ENCODE measurements at regions not wholly inside any gene's neighbourhood (a gene's known extent, or its start where the extent isn't known, plus 50 kb on each side); places are given as distances from the start of the nearest gene placed in this dataset.

DNA sequence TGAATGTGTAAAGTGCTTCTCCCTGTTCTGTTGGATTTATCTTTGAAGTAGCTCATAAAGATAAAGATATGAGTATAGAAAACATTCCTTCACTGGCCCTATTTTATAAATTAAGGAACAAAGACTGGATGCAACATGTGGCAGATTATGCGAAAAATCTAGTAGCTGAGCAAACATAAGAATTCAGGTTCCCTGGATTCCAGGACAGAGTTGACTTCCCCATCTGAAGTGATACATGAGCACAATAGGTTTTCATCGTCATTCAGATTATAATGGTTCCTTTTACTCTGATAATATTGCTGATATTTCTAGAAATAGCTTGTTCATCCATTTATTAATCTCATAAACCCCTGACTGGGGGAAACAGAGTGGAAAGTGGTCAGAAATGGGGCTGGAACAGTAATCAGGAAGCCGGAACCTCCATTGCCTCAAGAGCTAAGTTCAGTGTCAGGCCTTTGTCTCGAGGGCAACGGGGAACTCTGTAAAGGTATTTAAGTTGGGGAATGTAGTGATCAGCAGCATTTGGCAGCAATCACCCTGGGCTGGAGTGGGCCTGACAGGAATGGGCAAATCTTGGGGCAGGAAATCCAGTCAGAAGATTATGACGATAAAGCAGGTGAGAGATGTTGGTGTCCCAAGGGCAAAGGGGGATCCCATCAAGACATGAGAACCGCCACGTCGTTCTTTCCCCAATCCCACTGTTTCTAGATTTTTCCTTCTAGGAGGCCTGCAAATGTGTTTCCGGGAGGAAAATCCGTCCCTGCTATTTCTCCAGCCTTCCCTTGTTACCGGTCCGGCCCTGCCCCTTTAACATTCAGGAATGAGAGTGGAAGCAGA lies 232.5 kb upstream of the SERP2 start:
- no peaks in the 10 kb centered on the region for H3K9me3 ChIP-seq (ENCODE audit: control insufficient read depth in 4 of 4, insufficient read depth in 3 of 4, low read length in 3 of 4)
- ATAC-seq (ENCODE audit: insufficient read depth, low FRiP score) (no peak), DNase-seq (peak in 2 of 3 donors; percentile 47 to 54)
- H3K9ac ChIP-seq (ENCODE audit: insufficient read depth in 1 of 2, low read length in 2 of 2) = peak overlapping the region; percentile 91 to 98
- no peaks in the 10 kb centered on the region for H3K36me3 ChIP-seq (ENCODE audit: control insufficient read depth in 4 of 4, insufficient read depth in 4 of 4, low read length in 4 of 4)
- peak overlapping the region; percentile 33 for H3K4me3 ChIP-seq
- H3K4me1 ChIP-seq (ENCODE audit: control insufficient read depth in 5 of 5, insufficient read depth in 5 of 5, low read length in 5 of 5) = peaks cover 0 to 18% (median 2%) of the 10 kb centered on the region in 5 donors
- no peaks in the 10 kb centered on the region for H3K27me3 ChIP-seq (ENCODE audit: control insufficient read depth in 3 of 3, insufficient read depth in 3 of 3, low read length in 2 of 3)
- WGBS, 2 donors = 29 to 33% methylated on average over 13 of the region's 13 CpGs
- H3K27ac ChIP-seq (ENCODE audit: low read depth in 1 of 2, low read length in 1 of 2) = peak overlapping the region; percentile 95 to 98
- TF ChIP-seq, protein P1, sequence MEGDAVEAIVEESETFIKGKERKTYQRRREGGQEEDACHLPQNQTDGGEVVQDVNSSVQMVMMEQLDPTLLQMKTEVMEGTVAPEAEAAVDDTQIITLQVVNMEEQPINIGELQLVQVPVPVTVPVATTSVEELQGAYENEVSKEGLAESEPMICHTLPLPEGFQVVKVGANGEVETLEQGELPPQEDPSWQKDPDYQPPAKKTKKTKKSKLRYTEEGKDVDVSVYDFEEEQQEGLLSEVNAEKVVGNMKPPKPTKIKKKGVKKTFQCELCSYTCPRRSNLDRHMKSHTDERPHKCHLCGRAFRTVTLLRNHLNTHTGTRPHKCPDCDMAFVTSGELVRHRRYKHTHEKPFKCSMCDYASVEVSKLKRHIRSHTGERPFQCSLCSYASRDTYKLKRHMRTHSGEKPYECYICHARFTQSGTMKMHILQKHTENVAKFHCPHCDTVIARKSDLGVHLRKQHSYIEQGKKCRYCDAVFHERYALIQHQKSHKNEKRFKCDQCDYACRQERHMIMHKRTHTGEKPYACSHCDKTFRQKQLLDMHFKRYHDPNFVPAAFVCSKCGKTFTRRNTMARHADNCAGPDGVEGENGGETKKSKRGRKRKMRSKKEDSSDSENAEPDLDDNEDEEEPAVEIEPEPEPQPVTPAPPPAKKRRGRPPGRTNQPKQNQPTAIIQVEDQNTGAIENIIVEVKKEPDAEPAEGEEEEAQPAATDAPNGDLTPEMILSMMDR (IDR thresholded peaks at IDR 0.05; ENCODE audit: control extremely low read depth, extremely low read depth) = no peak

DNA sequence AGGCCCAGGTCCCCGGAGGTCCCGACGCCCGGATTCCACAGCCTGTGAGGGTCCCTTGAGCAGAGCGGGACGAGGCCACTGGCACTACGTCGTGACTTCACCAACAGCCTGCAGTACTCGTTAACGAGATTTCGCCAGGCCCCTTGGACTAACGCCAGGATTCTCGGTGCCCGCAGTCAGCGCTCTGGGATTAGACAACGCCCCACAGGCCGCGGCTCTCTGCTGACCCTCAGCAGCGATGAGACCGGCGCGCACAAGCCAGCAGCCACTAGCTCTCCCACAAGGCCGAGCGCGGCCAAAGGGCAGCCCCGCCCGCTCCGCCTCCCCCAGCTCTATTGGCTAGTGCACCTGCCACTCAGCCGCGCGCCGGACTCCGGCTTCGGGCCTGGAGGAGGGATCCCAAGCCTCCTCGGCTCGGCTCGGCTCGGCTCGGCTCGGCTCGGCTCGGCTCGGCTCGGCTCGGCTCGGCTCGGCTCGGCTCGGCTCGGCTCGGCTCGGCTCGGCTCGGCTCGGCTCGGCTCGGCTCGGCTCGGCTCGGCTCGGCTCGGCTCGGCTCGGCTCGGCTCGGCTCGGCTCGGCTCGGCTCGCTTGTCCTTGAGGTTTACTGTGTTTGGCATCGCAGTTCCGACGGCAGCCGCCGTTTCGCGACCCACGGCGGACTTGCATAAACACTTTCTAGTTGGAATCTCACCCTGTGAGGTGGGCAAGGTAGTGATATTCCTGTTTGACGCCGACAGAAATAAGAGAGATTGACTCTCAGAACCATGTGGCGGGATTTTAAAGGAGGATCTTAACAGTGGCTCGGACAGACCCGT lies 231.7 kb upstream of the SERP2 start:
- 0 to 1% methylated on average over 54 to 82 of the region's 84 CpGs for WGBS, 2 donors
- peak; percentile 99 for ATAC-seq (ENCODE audit: insufficient read depth, low FRiP score)
- no peaks in the 10 kb centered on the region for H3K9me3 ChIP-seq (ENCODE audit: control insufficient read depth in 4 of 4, insufficient read depth in 3 of 4, low read length in 3 of 4)
- H3K36me3 ChIP-seq (ENCODE audit: control insufficient read depth in 4 of 4, insufficient read depth in 4 of 4, low read length in 4 of 4) = no peaks in the 10 kb centered on the region
- TF ChIP-seq, protein P1 (IDR thresholded peaks at IDR 0.05; ENCODE audit: control extremely low read depth, extremely low read depth) = no peak
- H3K27me3 ChIP-seq (ENCODE audit: control insufficient read depth in 3 of 3, insufficient read depth in 3 of 3, low read length in 2 of 3) = no peaks in the 10 kb centered on the region
- peak overlapping the region; percentile 95 to 98 for H3K27ac ChIP-seq (ENCODE audit: low read depth in 1 of 2, low read length in 1 of 2)
- peak; percentile 97 to 99 (median 97) for DNase-seq
- peak overlapping the region; percentile 34 for H3K4me3 ChIP-seq
- H3K9ac ChIP-seq (ENCODE audit: insufficient read depth in 1 of 2, low read length in 2 of 2) = peak overlapping the region; percentile 91 to 98
- H3K4me1 ChIP-seq (ENCODE audit: control insufficient read depth in 5 of 5, insufficient read depth in 5 of 5, low read length in 5 of 5) = peaks cover 0 to 10% (median 2%) of the 10 kb centered on the region in 5 donors

DNA sequence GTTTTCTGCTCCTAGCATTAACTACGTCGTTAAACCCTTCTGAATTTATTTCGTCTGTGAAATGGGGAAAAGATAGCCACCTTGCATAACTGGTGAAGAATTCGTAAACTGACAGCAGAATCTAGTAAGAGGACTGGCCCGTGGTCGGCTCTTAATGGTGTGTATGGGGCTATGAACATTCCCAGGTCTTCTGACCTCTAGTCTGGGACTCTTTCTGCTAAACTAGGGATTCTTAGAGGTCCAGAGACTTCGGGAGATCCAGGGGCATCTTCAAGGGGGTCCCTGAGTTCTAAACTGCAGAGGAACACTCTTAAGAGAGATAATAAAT lies 231.1 kb upstream of the SERP2 start:
- Histone ChIP-seq H3K4me1 (ENCODE audit: control insufficient read depth in 5 of 5, insufficient read depth in 5 of 5, low read length in 5 of 5) (peaks cover 0 to 10% (median 2%) of the 10 kb centered on the region in 5 donors), H3K4me3 (peak overlapping the region; percentile 34), H3K27ac (ENCODE audit: low read depth in 1 of 2, low read length in 1 of 2) (peak overlapping the region; percentile 75 to 93), H3K9ac (ENCODE audit: insufficient read depth in 1 of 2, low read length in 2 of 2) (peak overlapping the region; percentile 86 to 98), H3K9me3 (ENCODE audit: control insufficient read depth in 4 of 4, insufficient read depth in 3 of 4, low read length in 3 of 4) (no peaks in the 10 kb centered on the region), H3K27me3 (ENCODE audit: control insufficient read depth in 3 of 3, insufficient read depth in 3 of 3, low read length in 2 of 3) (no peaks in the 10 kb centered on the region), H3K36me3 (ENCODE audit: control insufficient read depth in 4 of 4, insufficient read depth in 4 of 4, low read length in 4 of 4) (no peaks in the 10 kb centered on the region)
- DNase-seq = no peak
- 6 to 10% methylated on average over 7 of the region's 7 CpGs for WGBS, 2 donors
- TF ChIP-seq, protein P1 (IDR thresholded peaks at IDR 0.05; ENCODE audit: control extremely low read depth, extremely low read depth) = no peak
- peak; percentile 3 for ATAC-seq (ENCODE audit: insufficient read depth, low FRiP score)
